Neural progenitor cell (in vitro differentiated cells): ENCODE measurements at regions not wholly inside any gene's neighbourhood (a gene's known extent, or its start where the extent isn't known, plus 50 kb on each side); places are given as distances from the start of the nearest gene placed in this dataset.

Experiments used
- EZH2 ChIP-seq: fragments of 200-600 bp; sonication (generic); IDR thresholded peaks from 2 replicates; pipeline ENCODE4 v1.6.1; 2017; ENCODE audit warnings: antibody characterized with exemption, mild to moderate bottlenecking, moderate library complexity
- EZH2phosphoT487 ChIP-seq: fragments of 200-600 bp; sonication (generic); IDR thresholded peaks from 2 replicates; pipeline ENCODE4 v1.6.1; 2017; ENCODE audit warnings: antibody characterized with exemption
- TF ChIP-seq, protein P1 (sequence below): fragments of 200-600 bp; sonication (generic); IDR thresholded peaks from 2 replicates; pipeline ENCODE4 v1.5.1; 2017; ENCODE audit warnings: antibody characterized with exemption, mild to moderate bottlenecking

DNA sequence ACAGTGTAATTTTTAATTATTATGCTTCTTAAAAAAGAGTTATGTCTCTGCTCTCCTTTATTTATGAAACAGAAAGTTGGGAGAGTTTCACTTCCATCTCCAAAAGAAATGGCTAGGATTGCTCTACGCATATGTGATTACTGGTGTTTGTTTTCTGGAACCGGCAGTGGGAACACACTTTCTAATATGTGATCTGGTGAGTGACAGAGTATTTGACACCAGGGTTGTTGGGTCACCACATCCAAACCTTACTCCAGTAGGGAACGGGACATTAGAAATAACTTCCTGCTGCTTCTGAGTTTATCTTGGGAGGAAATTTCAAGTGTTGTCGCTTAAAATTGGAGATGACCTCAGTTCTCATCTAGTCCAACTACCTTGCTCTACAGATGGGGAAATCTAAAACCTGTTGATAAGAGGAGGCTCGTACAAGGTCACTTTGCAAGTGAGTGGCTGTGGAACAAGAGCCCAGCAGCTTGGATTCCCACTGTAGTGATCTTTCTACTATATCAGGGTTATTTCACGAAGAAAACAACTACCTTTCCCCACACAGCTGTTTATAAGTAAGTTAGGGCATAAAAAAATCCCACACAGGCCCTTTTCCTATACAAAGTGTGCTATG lies 108.5 kb downstream of the TTC32 start:
- TF ChIP-seq EZH2phosphoT487 (no peak), EZH2 (no peak)
- TF ChIP-seq, protein P1, sequence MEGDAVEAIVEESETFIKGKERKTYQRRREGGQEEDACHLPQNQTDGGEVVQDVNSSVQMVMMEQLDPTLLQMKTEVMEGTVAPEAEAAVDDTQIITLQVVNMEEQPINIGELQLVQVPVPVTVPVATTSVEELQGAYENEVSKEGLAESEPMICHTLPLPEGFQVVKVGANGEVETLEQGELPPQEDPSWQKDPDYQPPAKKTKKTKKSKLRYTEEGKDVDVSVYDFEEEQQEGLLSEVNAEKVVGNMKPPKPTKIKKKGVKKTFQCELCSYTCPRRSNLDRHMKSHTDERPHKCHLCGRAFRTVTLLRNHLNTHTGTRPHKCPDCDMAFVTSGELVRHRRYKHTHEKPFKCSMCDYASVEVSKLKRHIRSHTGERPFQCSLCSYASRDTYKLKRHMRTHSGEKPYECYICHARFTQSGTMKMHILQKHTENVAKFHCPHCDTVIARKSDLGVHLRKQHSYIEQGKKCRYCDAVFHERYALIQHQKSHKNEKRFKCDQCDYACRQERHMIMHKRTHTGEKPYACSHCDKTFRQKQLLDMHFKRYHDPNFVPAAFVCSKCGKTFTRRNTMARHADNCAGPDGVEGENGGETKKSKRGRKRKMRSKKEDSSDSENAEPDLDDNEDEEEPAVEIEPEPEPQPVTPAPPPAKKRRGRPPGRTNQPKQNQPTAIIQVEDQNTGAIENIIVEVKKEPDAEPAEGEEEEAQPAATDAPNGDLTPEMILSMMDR, result no peak
